Esophagus mucosa (tissue), 1 donor: ENCODE measurements at regions not wholly inside any gene's neighbourhood (a gene's known extent, or its start where the extent isn't known, plus 50 kb on each side); places are given as distances from the start of the nearest gene placed in this dataset.
"Not testable (repeated sequence)": the region's sequence is repeated elsewhere in the genome, so short reads cannot be mapped to it uniquely, and the experiment has no call there.

Experiments
- ATAC-seq: fragments of 200-7000 bp; cut with Tn5 transposase; one replicate; pipeline ENCODE4 v1.9.1; 2020
- donor health status: DM: yes; HTN: yes; CAD: no.

GRCh38 chr17:62150471-62150870 lies 85.4 kb upstream of the MED13 start:
- no peak for ATAC-seq

- ATAC-seq, result no peak
Measured at GRCh38 chr17:62149961-62150360, 84.9 kb upstream of the MED13 start.

GRCh38 chr17:62147284-62147683 lies 82.2 kb upstream of the MED13 start:
- ATAC-seq, result no peak

GRCh38 chr17:62140836-62141235 lies 75.8 kb upstream of the MED13 start:
- no peak for ATAC-seq

- no peak for ATAC-seq
Measured at GRCh38 chr17:62140376-62140775, 75.3 kb upstream of the MED13 start.

- ATAC-seq, result not testable (repeated sequence)
Measured at GRCh38 chr17:62139690-62140354, 74.7 kb upstream of the MED13 start.

GRCh38 chr17:62139141-62139540 lies 74.1 kb upstream of the MED13 start:
- ATAC-seq, result no peak

GRCh38 chr17:62138676-62139121 lies 73.6 kb upstream of the MED13 start:
- ATAC-seq, result peak; percentile 34

GRCh38 chr17:62137734-62138624 lies 72.9 kb upstream of the MED13 start:
- peak; percentile 30 for ATAC-seq

- ATAC-seq, result peak; percentile 35
Measured at GRCh38 chr17:62137013-62137733, 72.1 kb upstream of the MED13 start.

GRCh38 chr17:62135742-62136141 lies 70.7 kb upstream of the MED13 start:
- ATAC-seq, result no peak

- ATAC-seq, result not testable (repeated sequence)
Measured at GRCh38 chr17:62135096-62135495, 70.0 kb upstream of the MED13 start.

- no peak for ATAC-seq
Measured at GRCh38 chr17:62134397-62134796, 69.3 kb upstream of the MED13 start.

GRCh38 chr17:62131271-62131670 lies 66.2 kb upstream of the MED13 start:
- ATAC-seq, result not testable (repeated sequence)

GRCh38 chr17:62130739-62131138 lies 65.7 kb upstream of the MED13 start:
- ATAC-seq, result no peak

- no peak for ATAC-seq
Measured at GRCh38 chr17:62126292-62126691, 61.2 kb upstream of the MED13 start.

- no peak for ATAC-seq
Measured at GRCh38 chr17:62125307-62125706, 60.2 kb upstream of the MED13 start.

- ATAC-seq, result no peak
Measured at GRCh38 chr17:62121025-62121730, 56.1 kb upstream of the MED13 start.

- ATAC-seq, result no peak
Measured at GRCh38 chr17:62119373-62119772, 54.3 kb upstream of the MED13 start.
